NCI-H1694 treated with DMSO at 0.1 percent for 48 hours (cell line): ENCODE measurements at regions not wholly inside any gene's neighbourhood (a gene's known extent, or its start where the extent isn't known, plus 50 kb on each side); places are given as distances from the start of the nearest gene placed in this dataset.
"Not testable (repeated sequence)": the region's sequence is repeated elsewhere in the genome, so short reads cannot be mapped to it uniquely, and the experiment has no call there.

Experiments
- DNase-seq: peaks from one replicate; lab custom pipeline; 2025; lab: John Stamatoyannopoulos, UW

DNA sequence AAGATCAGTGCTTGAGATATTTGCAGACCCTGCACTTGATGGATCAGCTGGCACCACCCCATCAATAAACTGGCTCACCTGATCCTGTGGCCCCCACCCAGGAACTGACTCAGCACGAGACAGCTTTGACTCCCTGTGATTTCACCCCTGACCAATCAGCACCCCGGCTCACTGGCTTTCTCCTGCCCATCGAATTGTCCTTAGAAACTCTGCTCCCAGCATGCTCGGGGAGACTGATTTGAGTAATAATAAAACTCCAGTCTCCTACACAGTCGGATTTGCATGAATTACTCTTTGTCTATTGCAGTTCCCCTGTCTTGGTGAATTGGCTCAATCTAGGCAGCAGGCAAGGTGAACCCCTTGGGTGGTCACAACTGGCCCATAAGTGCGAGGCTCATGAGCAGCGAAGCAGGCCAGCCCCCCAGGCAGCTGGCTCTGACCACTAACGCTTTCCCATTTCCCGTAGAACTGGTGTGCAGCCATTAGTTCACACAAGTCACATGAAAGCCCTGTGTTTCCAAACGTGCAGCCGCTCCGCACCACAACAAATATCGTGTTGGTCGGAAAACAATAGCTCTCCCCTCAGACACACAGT lies 79.6 kb downstream of the RSPH3 start:
- DNase-seq = no peak

DNA sequence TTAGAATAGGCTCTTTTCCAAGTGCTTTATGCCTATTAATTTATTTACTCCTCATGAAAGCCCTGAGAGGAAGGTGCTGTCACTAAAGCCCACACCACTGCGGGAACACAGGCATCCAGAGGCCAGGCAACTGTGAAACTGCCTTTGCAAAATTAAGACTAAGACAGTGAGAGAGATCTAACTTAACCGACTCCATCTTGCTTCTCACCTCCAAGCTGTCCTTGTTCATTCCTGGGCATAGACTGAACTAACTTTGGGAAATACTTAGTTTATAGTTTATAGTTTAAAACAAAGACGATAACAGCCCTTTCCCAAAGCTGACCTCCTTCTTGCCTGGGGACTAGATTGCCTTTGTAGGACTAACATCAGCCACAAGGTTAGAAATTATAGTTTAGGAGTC lies 80.1 kb downstream of the RSPH3 start:
- no peak for DNase-seq

DNA sequence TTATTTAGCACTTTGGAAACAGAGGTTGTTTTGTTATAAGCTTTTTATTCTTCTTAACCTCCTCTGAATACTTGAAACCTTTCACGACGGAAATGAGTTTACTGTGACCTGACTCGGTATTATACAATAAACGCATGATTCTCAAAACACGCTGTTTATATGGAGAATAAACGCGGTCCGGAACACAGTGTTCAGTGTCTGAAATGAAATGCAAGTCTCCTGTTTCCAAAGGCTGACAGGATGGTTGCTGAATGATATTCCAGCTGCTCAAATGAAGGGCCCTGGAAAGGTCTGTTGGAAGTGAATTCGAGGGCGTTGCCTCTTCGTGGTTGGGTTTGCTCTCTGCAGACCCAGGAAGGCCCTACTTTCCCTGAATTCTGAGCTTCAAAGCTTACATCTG lies 83.4 kb downstream of the RSPH3 start:
- DNase-seq = no peak

DNA sequence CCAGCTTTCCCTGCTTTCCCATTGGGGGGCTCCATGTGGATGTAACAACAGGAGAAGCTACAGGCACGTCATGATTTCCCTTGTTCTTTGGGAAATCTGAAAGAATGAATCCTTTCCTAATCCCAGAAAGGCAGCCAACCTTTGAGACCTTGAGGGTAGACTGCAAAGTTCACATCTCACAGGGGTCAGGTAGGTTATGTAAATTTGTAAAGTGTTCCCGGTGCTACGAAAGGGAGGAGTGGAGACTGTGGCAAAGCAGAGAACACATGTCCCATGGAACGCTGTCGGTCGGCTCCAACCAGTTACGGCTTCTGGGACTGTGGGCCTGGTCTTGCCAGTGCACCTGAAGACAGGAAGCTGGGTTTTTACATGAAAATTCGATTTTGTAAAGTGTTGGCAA lies 85.1 kb downstream of the RSPH3 start:
- no peak for DNase-seq

DNA sequence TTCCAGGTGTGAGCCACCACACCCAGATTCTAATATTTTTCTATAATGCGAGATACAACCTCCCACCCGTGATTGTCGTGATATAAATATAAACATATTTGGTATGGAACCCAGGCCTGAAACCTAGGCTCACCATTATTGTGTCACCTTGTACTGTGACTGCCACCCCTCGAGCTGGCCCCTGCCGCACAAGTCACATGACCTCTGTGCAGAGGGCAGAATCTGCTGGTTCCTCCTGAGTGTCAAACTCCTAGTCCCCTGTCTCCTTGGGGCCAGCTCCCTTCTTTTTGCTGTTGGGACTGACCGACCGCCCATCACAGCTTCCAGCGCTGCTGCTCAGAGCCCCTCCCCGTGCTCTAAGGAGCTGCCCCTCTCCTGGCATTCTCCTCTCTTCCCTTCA lies 86.4 kb downstream of the RSPH3 start:
- no peak for DNase-seq

DNA sequence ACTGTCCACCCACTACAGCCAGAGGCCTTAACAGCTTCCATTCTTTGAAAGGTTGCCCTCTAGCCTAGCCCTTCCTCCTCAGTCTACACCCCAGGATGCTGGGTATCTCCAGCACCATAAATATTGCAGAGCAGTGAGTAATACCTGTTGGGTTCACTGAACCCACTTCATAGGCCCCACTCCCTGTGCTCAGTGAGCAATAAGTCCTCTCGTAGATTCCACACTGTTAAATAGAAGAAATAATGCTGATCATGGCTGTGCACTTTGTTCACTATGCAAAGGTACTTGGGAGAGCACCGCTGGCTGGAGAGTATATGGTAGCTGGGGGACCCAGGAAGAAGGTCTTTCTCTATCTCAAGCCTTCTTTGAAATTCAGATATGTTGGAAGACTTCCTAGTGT lies 87.3 kb downstream of the RSPH3 start:
- DNase-seq = no peak

DNA sequence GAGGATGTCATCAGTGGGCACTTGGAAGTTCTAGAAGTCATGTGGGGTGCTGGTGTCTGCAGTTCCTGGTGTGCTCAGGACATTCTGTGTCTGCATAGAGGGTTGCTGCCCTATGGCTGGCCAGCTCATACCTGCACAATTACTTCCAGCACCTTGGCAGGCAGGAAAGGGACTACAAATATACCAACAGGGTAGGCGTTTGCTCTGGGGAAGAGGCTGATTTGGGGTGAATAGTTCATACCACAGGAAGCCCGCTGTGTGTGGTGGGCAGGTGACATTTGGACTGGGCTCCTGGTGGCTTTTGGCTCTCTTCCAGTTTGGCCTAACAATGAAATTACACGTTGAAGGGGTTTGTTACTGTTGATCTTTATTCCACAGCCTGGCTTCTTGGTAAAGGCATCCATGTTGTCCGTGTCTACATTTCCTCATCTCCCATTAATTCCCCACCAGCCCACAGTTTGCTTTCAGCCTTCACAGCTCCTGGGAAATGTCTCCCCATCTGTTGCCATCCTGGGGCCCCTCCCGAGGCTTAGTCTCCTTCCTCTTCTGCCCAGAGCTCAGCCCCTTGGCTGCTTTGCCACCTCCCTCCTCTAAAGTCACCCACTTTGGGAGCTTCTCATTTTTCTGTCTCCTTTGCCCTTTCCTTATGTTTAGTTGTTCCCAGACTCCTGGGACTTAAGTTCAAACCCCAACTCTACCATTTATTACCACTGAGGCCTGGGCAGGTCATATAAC lies 88.1 kb downstream of the RSPH3 start:
- no peak for DNase-seq

DNA sequence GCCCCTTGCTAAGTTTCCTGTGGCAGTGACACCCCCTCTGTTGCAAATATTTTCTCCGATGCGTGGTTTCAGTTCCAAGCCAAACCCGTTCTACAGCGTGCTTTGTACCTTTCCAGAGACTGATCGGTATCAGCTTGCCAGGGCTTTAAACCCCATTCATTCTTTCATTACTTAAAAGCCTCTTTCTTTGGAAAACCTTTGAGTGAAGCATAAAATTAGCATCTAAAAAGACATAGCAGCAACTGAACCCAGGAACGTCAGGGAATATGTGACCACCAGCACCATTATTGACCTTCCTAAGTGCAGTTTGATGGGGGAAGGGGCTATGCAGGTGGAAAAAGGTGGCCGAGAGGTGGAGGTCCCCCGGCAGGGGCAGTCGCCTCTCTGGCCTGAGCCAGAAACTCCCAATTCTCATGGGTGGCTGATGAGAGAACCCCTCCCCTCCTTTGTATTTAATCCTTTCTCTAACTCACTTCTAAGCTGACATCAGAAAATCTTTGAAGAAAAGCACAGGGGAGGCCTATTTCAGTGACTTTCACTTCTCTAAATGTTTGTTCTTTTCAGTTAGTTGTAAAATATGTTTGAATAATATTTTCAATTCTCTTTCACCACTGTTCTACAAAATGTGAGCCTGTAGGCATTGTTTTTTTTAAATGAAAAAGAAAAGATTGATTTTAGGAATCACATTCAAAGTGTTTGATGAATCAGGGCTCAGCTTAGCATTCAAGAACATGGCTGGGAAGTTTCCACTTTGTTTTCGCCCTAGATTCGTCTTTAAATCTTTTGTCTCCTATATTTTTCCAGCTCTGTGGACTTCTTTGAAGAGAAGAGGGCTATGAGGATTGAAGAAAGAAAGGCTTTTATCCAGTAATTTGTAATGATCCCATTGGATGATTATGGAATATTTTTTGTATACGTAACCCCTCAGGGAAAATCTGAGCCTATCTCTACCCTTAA lies 89.2 kb downstream of the RSPH3 start:
- no peak for DNase-seq

DNA sequence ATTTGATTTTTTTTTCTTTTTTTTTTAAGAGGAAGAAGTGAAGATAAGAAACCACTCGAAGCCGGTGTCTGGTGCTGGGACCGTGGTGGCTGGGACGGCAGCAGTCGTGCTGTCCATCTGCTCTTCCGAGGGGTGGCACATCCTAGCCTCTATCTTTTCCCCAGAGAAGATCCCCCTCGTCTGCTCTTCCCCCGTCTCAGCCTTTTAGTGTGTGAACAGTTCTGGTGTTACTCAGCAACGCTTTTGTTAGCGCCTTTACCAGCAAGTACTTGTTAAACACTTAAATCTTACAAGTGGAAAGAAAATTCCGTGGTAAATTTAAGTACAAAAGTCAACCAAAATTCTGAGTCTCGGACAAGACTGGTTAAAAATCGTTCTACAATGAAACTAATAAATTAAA lies 90.1 kb downstream of the RSPH3 start:
- DNase-seq = no peak

DNA sequence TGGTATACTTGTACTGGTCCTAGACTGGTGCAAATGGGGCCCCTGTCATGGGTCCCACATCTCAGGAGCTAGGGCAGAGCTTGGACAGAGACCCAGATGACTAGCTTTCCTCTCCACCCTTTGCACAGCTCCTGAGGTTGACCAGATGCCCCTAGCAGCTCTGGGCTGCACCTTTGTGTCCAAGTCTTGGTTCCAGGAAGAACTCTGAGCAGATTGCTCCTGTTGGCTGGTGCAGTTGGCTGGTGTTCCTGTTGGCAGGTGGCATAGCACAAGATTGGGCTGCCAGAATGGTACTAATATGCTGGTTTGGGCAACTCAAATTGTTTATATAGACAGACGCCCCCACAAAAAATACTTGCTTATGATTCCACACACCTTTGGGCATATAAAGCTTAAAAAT lies 89.4 kb upstream of the EZR start:
- no peak for DNase-seq

DNA sequence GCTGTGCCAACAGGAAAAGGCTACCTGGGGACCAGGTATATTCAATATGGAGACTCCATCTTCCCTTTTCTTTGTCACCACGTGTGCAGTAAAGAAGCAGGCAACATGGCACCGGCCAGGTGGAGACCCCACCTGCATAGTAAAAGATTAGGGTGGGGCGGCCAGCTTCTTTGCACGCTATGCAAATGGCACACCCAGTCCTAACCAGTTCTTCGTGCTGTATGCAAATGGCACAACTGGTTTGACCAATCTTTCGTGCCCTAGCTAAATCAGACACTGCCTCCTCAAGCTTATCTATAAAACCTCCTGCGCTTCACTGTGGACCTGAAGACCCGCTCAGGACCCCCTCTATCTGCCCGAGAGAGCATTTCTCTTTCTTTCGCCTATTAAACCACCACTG lies 88.8 kb upstream of the EZR start:
- DNase-seq = no peak

DNA sequence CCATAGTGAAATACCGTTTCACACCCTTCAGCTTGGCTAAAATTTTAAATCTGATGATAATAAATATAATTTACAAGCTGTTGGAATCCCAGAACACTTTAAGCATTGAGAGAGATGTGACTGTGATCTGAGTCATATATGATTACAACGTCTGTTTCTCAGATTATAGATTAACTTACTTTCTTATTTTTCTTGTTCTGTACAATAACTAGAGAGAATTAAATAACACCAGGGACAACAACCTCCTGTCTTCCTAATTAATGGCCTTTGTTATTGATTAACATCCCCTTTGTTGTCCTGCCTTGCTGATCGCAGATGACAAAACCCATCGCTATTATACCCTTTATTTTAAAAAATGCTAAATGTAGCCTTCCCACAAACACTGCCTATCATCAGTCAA lies 87.8 kb upstream of the EZR start:
- no peak for DNase-seq

DNA sequence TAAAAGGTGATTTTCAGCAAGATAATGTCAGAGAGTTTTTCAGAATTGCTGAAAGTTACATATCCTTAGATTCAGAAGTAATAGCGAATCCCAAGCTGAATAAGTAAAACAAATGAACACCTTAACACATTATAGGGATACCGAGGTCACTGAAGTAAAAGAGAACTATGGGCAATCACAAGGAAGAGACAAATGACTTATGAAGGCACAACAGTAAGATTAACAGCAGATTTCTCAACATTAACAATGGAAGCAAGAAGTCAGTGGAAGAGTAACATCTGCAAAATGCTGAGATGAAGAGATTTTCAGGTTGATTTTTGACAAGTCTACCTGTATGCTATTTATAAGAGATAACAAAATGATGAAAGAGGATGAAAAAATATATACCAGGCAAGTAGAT lies 86.1 kb upstream of the EZR start:
- no peak for DNase-seq

DNA sequence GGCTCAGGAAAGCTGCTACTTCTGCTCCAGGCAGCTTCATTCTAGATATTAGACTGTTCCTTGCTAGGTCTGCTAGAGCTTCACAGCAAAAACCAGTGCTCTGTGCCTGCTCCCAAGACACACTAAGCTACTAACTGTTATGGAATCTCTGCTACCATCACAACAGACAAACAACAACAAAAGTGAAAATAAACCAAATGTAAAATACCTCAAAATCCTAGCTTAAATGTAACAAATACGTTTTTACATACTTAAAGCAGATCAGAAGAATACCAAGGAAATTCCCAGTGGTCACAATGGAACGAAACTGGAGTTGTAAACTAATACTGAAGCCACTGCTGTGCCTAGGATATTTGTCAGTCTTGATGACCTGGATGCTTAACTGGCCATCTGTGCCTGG lies 84.6 kb upstream of the EZR start:
- no peak for DNase-seq

DNA sequence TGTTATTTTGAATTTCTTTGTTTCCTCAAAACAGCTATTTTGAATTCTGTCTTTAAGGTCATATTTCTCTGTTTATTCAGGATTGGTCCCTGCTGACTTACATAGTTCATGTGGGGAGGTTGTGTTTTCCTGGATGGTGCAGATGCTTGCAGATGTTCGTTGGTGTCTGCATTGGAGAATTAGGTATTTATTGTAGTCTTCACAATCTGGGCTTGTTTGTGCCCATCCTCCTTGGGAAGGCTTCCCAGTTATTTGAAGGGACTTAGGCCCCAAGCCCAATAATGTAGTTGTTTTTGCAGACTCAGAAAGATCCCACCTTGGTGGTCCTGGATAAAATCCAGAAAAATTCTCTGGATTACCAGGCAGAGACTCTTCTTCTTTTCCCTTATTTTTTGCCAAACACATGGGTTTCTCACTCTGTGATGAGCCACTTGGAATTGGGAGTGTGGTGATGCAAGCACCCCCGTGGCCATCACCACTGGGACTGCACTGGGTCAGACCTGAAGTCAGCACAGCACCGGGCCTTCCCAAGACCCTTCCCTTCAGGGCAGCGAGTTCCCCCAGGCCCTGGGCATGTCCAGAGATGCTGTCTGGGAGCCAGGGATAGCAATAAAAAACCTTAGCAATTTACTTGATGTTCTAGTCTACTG lies 81.6 kb upstream of the EZR start:
- no peak for DNase-seq

DNA sequence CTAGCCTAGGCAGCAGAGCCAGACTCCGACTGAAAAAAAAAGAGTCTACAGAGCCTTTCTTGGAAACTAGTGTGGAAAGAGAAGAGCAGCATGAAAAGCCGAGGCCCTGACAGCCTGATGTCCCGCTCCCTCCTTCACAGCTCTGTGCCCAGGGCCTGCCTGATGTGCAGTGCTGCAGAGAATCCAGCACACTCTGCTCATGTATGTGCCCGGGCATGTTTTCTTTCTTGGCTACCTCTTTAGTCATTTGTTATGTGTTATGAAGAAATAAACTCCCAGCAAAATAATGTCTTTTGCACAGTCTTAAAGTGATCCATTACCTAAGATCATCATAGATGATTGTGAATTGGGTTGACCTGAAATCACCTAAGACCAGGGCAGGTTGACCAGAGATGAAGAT lies 78.1 kb upstream of the EZR start:
- DNase-seq = no peak

DNA sequence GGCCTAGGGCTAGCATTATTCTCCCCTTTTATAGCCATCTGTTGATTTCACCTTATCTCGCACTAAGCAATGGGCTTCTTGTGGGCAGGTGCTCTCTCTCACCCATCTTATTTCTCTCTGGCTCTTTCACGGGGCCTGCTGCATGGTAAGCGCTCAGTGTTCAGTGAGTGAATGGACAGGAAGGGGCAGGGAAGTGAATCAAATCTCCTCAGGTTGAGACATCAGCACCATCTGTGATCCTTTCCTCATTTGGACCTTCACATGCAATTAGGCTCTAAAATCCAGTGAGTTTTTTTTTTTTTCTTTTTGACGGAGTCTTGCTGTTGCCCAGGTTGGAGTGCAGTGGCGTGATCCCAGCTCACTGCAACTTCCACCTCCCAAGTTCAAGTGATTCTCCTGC lies 76.5 kb upstream of the EZR start:
- DNase-seq = no peak

DNA sequence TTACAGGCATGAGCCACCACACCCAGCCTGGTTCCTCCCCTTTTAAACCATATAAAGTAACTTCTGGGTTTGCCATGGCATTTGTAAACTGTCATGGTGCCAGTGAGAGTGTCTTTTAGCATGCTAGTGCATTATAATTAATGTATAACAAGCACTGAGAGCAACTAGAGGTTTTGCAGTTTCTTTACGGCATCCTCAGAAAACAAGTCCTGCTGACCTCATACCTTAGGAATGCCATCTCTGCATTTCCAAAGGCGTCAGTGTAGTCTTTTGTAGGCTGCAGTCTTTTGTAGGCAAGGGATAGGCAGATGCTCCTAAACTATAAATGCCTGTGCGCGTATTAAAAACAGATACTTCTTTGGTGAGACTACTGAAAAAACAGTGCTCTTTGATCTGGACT lies 75.0 kb upstream of the EZR start:
- no peak for DNase-seq

DNA sequence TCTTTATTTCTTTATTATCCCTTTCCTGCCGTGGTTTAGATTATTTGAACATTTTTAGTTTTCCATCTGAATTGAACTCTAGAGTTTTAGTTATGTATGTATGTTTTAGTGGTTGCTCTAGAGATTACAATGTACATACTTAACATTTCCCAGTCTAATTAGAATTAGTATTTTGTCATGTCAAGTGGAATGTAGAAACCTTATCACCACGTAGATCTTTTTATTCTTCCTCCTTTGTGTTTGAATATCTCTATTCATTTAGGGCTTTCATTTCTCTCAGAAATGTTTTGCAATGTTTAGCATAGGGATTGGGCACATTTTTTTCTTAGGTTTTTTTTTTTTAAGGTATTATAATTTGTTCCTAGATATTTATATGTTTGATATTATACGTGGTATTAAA lies 73.1 kb upstream of the EZR start:
- DNase-seq = no peak

DNA sequence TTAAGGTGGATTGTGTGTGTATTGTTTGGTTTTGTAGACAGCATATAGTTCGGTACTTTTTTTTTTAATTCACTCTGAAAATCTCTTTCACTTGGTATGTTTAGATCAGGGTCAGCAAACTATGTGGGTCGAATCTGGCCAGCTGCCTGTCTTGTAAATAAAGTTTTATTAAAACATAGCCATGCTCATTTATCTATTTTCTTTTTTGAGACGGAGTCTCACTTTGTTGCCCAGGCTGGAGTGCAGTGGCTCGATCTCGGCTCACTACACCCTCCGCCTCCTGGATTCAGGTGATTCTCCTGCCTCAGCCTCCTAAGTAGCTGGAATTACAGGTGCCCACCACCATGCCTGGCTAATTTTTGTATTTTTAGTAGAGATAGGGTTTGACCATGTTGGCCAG lies 72.4 kb upstream of the EZR start:
- DNase-seq = not testable (repeated sequence)

DNA sequence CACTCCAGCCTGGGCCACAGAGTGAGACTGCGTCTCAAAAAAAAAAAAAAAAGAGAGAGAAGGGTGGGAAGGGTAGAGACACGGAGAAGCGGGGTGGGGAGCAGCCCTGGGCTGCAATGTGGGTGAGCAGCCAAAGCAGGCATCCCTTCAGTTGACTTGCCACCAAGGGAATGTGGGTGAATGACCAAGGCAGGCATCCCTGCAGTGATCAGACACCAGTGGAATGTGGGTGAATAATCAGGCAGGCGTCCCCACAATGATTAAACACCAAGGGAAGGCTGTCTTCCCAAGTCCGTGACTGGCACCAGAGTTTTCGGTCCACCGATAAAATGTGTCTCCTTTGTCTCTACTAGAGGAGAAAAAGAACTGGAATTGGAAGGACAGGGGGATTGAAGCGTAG lies 69.0 kb upstream of the EZR start:
- DNase-seq = not testable (repeated sequence)

DNA sequence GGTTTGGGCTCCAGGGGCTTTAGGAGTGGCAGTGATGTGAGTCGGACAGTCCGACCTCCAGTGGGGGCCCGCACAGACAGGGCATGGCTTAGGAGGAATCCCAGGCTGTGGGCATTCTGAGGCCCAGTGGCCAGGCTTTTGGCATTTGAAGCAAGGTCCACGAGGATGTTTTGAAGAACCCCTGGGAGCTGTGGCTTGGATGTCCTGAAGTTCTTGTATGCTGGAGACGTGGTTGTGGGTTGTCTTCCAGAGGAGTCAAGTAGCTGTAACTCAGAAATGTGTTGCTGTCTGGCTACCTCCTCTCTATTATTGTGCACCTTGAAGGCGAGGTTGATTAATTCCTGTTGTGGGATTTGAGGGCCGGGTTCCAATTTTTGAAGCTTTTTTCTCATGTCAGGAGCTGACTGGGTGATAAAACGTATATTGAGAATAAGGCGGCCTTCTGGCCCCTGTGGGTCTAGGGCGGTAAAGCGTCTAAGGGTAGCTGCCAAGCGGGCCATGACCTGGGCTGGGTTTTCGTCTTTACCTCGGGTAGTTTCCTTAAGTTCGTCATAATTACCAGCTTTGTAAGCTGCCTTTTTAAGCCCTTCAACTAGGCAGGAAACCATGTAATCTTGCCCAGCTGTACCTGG lies 67.3 kb upstream of the EZR start:
- DNase-seq = not testable (repeated sequence)
